Esophagus muscularis mucosa (tissue), 4 donors: ENCODE measurements at regions not wholly inside any gene's neighbourhood (a gene's known extent, or its start where the extent isn't known, plus 50 kb on each side); places are given as distances from the start of the nearest gene placed in this dataset.

Experiments used
- DNase-seq: peaks from one replicate; pipeline ENCODE4 v3.0.0-alpha.2; 2017; ENCODE audit errors: extremely low spot score
- H3K27ac ChIP-seq, 4 donors: fragments of 200-600 bp; sonication (generic); replicated peaks in 1 of 4; 1 replicate in 3 of 4; 2 replicates in 1 of 4; pipeline ENCODE4 v1.5.1; 2016 to 2019; ENCODE audit warnings: mild to moderate bottlenecking in 1 of 4
- H3K27me3 ChIP-seq, 4 donors: fragments of 200-600 bp; sonication (generic); one replicate each; pipeline versions ENCODE4 v1.5.1 to v1.6.0; 2016 to 2019
- H3K36me3 ChIP-seq, 4 donors: fragments of 200-600 bp; sonication (generic); one replicate each; pipeline ENCODE4 v1.5.1; 2016 to 2019
- H3K4me1 ChIP-seq, 4 donors: fragments of 200-600 bp; sonication (generic); one replicate each; pipeline ENCODE4 v1.5.1; 2016 to 2019
- H3K4me3 ChIP-seq, 4 donors: fragments of 200-600 bp; sonication (generic); 1 replicate in 2 of 4; 2 replicates in 2 of 4; pipeline ENCODE4 v1.5.1; 2016 to 2019; ENCODE audit warnings: mild to moderate bottlenecking in 4 of 4, moderate library complexity in 1 of 4
- H3K9me3 ChIP-seq, 4 donors: fragments of 200-600 bp; sonication (generic); 1 replicate in 3 of 4; 2 replicates in 1 of 4; pipeline ENCODE4 v1.5.1; 2016 to 2019
- EP300 ChIP-seq: sonication (generic); formaldehyde crosslinking; IDR thresholded peaks from one replicate; pipeline ENCODE4 v1.6.1; 2017; ENCODE audit warnings: antibody characterized with exemption
- POLR2A ChIP-seq: fragments of 450-650 bp; IDR thresholded peaks from one replicate; pipeline ENCODE4 v1.6.1; 2017; ENCODE audit warnings: antibody characterized with exemption, moderate library complexity, mild to moderate bottlenecking, low read depth
- POLR2AphosphoS5 ChIP-seq, 2 donors: sonication (generic); formaldehyde crosslinking; IDR thresholded peaks; one replicate each; pipeline ENCODE4 v1.6.1; 2017; ENCODE audit warnings: antibody characterized with exemption in 2 of 2
- WGBS: methylation state at CpG from one replicate; pipeline ENCODE4 v1.1.5; 2018; 5-methylcytosine and 5-hydroxymethylcytosine counted together
- intact Hi-C: fragments of 100-400 bp; cut with DNase I; formaldehyde crosslinking; loops from one replicate; pipeline ENCODE4 v1.15.1; 2023
- TF ChIP-seq, protein P1 (sequence below), 3 experiments: fragments of 200-600 bp in 2 of 3; fragments of 450-650 bp in 1 of 3; sonication (generic) in 2 of 3; IDR thresholded peaks; one replicate each; pipeline ENCODE4 v1.5.1; 2017 to 2019; ENCODE audit warnings: antibody characterized with exemption in 3 of 3, mild to moderate bottlenecking in 2 of 3, moderate library complexity in 1 of 3

DNA sequence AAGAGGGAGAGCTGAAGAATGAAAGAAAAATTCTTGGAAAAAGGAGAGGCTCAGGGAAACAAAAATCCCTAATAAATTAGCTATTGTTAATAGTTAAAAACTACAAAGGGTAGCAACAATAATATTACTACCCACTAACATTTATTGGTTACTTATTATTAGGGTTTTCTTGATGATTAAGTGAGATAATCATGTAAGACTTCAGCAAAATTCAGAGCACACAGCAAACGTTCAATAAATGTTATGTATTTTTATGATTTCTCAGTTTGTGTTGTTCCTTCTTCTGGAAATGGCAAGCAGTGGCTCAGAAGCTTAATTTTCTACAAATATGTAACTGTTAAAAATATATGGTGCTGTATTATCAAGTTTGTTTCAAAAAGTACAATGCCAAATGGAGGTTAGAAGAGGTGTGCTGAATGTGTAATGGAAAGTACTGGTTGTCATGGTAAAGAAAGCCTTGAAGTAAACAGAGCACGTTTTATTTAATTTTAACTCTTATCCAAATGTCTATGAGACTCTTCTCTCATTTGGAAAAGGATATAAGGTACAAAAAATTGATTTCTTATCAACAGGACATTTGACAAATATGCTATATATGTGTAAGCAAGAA is 226.0 kb upstream of the ATP10B start:
- intact Hi-C loops, result no loop called here
- H3K36me3 ChIP-seq, result no peaks in the 10 kb centered on the region
- DNase-seq, result no peak
- H3K27me3 ChIP-seq, result no peaks in the 10 kb centered on the region
- H3K4me1 ChIP-seq, result no peaks in the 10 kb centered on the region
- no peak overlapping the region for H3K4me3 ChIP-seq
- 28% methylated on average over 2 of the region's 2 CpGs for WGBS
- H3K9me3 ChIP-seq, result no peaks in the 10 kb centered on the region
- no peak for TF ChIP-seq POLR2A
- TF ChIP-seq, protein P1, sequence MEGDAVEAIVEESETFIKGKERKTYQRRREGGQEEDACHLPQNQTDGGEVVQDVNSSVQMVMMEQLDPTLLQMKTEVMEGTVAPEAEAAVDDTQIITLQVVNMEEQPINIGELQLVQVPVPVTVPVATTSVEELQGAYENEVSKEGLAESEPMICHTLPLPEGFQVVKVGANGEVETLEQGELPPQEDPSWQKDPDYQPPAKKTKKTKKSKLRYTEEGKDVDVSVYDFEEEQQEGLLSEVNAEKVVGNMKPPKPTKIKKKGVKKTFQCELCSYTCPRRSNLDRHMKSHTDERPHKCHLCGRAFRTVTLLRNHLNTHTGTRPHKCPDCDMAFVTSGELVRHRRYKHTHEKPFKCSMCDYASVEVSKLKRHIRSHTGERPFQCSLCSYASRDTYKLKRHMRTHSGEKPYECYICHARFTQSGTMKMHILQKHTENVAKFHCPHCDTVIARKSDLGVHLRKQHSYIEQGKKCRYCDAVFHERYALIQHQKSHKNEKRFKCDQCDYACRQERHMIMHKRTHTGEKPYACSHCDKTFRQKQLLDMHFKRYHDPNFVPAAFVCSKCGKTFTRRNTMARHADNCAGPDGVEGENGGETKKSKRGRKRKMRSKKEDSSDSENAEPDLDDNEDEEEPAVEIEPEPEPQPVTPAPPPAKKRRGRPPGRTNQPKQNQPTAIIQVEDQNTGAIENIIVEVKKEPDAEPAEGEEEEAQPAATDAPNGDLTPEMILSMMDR (IDR thresholded peaks at IDR 0.05), result no peak
- no peak for TF ChIP-seq POLR2AphosphoS5 (IDR thresholded peaks at IDR 0.05)
- TF ChIP-seq EP300, result no peak
- H3K27ac ChIP-seq, result no peak overlapping the region

DNA sequence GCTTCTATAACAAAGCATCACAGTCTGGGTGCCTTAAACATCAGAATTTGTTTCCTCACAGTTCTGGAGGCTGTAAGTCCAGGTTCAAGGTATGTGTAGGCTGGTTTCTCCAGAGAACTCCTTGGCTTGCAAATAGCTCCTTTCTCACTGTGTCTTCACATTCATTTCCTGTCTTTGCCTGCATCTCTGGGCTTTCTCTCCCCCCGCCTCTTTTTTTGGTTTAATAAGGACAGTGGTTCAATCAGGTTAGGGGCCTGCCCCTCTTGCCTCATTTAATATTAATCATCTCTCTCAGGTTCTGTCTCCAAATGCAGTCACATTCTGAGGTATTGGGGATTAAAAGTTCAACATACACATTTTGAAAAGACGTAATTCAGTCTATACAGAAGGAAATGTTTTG is 225.5 kb upstream of the ATP10B start:
- TF ChIP-seq EP300 (no peak), POLR2A (no peak), POLR2AphosphoS5 (IDR thresholded peaks at IDR 0.05) (no peak)
- TF ChIP-seq, protein P1 (IDR thresholded peaks at IDR 0.05), result no peak
- Histone ChIP-seq H3K4me3 (no peak overlapping the region), H3K36me3 (no peaks in the 10 kb centered on the region), H3K27ac (no peak overlapping the region), H3K4me1 (no peaks in the 10 kb centered on the region), H3K27me3 (no peaks in the 10 kb centered on the region), H3K9me3 (no peaks in the 10 kb centered on the region)
- intact Hi-C loops, result no loop called here
- 72% methylated on average over 2 of the region's 2 CpGs for WGBS
- no peak for DNase-seq

- Histone ChIP-seq H3K27ac (no peak overlapping the region), H3K36me3 (no peaks in the 10 kb centered on the region), H3K4me3 (no peak overlapping the region), H3K9me3 (no peaks in the 10 kb centered on the region), H3K27me3 (no peaks in the 10 kb centered on the region), H3K4me1 (no peaks in the 10 kb centered on the region)
- TF ChIP-seq POLR2A (no peak), POLR2AphosphoS5 (IDR thresholded peaks at IDR 0.05) (no peak), EP300 (no peak)
- TF ChIP-seq, protein P1 (IDR thresholded peaks at IDR 0.05), result no peak
- 15% methylated on average over 2 of the region's 2 CpGs for WGBS
- intact Hi-C loops, result no loop called here
- DNase-seq, result no peak
These were observed 212.8 kb upstream of the ATP10B start for GRCh38 chr5:161064781-161065180.

DNA sequence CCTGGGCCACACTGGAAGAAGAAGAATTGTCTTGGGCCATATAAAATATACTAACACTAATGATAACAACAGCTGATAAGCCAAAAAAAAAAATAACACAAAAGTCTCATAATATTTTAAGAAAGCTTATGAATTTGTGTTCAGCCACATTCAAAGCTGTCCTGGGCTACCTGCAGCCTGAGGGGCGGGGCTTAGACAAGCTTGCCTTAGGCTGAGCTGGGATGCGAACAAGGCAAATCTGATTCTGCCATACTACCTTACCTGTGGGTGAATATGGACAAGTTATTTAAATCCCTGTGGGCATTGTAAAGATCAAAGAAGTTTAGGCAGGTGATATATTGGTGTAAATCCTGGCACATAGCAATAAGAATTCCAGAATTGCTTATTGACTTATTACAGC is 212.3 kb upstream of the ATP10B start:
- Histone ChIP-seq H3K27ac (no peak overlapping the region), H3K27me3 (no peaks in the 10 kb centered on the region), H3K4me1 (no peaks in the 10 kb centered on the region), H3K9me3 (no peaks in the 10 kb centered on the region), H3K36me3 (no peaks in the 10 kb centered on the region), H3K4me3 (no peak overlapping the region)
- TF ChIP-seq, protein P1 (IDR thresholded peaks at IDR 0.05), result no peak
- TF ChIP-seq POLR2AphosphoS5 (IDR thresholded peaks at IDR 0.05) (no peak), EP300 (no peak), POLR2A (no peak)
- WGBS, result 79% methylated on average over 2 of the region's 2 CpGs
- no peak for DNase-seq
- intact Hi-C loops, result no loop called here

DNA sequence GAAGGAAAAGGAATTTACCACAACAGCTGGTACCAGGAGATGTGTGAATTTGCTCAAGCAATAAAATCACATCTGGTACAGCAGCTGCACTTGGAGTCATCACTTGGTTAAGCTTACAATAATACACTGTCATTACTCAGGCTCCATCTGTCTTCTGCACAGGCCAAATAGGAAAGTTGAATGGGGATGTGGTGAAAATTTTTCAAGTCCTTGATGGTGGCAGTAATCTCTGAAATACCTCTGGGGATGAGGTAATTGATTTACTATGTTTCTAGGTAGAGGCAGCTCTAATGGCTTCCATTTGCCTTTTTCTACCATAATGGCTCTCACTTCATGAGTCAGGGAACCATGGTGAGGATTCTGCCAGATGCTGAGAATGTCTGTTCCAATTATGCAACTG is 206.8 kb upstream of the ATP10B start:
- Histone ChIP-seq H3K4me1 (no peaks in the 10 kb centered on the region), H3K9me3 (no peaks in the 10 kb centered on the region), H3K36me3 (no peaks in the 10 kb centered on the region), H3K27ac (no peak overlapping the region), H3K4me3 (no peak overlapping the region), H3K27me3 (no peaks in the 10 kb centered on the region)
- no peak for DNase-seq
- TF ChIP-seq, protein P1 (IDR thresholded peaks at IDR 0.05), result no peak
- TF ChIP-seq POLR2AphosphoS5 (IDR thresholded peaks at IDR 0.05) (no peak), POLR2A (no peak), EP300 (no peak)
- intact Hi-C loops, result no loop called here
